Effector CD4-positive, alpha-beta T cell (primary cell): ENCODE measurements at regions not wholly inside any gene's neighbourhood (a gene's known extent, or its start where the extent isn't known, plus 50 kb on each side); places are given as distances from the start of the nearest gene placed in this dataset.

Experiments
- DNase-seq: peaks from one replicate; pipeline ENCODE4 v3.0.0-alpha.2; 2020

DNA sequence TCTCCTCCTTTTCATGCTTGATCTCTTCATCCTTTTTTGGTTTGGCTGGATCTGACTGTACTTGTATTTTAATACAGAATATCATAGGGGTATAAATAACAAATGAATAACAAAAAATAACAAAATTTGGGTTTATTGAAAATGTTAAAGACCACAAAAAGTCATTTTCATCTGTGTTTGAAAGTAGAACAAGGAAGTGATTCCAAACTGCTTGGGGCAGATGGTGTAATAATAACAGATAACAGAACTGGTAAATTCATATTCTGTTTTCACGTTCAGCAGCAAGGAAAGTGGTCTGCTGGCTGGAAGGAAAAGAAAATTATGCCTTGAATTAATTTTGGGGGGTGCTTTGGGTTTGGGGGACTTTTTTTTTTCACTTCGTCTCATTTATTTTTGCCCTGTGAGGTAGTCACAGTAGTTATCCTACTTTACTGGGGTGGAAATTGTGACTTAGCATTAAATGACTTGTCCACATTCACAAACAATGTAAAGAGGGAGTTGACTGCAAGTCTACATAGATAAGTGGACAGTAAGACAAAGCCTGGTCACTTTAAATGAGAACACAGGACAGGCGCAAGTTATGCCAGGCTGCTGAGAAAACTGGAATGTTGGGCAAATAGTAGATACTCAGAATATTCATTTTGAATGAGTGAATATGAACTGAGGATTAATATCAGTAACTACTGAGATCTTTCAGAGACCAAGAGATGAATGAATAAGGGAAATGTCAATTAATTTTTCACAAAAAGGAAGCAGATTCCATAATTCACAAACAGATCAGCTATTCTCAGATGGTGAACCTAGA, 193.9 kb upstream of the CITED2 start:
- no peak for DNase-seq

DNA sequence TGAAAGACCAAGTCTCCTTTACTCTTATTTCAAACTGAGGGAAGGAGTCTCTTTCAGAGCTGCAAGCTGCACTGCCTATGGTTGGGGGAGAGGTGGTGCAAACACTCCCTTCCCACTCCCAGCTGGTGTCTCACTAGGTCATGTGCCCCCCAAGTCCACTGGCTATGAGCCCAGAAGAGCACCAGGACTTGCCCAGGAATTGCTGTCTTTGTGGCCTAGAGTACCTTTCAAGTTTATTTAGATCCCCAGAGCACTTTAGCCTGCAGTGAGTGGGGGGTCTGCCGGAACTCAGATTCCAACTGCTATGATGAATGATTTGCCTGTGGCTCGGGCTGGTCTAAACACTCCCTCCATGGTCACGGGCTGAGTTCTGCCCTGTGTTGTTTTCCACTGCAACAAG, 192.6 kb upstream of the CITED2 start:
- DNase-seq: no peak

DNA sequence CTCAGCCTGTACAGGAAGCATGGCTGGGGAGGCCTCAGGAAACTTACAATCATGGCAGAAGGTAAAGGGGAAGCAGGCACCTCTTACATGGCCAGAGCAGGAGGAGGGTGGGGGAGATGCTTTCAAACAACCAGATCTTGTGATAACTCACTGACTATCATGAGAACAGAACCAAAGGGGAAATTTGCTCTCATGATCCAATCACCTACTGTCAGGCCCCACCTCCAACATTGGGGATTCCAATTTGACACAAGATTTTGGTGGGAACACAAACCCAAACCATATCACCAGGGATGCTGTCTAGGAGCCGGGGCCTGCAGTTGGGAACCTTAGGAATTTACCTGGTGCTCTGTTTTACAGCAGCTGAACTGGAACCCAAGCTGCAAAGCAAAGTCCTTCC, 191.1 kb upstream of the CITED2 start:
- no peak for DNase-seq

DNA sequence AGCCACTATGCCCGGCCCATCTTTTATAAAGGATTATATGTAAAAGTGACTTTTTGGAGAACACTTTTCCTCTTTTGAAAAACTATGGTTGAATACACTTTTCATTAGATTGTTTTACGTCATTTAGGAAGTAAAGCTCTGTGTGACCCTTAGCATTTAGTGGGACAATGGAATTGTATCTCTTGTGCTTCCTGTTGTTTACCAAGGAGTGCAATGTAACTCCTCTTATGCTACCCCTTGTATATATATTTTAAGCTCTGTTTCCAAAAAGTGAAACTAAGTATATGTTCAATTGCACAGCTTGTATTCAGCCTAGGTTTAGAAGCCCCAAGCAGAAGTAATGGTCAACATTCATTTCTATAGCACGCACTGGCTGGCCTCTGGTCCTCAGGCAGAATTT, 183.1 kb upstream of the CITED2 start:
- no peak for DNase-seq

DNA sequence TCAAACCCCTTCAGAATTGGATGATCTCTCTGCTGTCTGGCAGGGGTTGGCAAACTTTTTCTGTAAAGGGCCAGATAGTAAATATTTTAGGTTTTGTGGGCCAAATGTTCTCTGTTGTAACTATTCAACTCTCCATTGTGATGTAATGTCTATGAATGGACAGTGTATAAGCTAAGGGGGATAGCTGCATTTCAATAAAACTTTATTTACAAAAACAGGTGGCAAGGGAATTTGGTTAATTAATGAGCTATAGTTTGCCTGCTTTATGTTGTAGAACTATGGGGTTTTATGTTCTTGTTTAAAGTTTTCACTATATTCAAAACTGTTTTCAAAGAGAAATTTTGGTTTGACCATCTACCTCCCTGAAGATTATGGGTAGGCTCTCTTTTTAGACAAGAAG, 182.1 kb upstream of the CITED2 start:
- DNase-seq: no peak

DNA sequence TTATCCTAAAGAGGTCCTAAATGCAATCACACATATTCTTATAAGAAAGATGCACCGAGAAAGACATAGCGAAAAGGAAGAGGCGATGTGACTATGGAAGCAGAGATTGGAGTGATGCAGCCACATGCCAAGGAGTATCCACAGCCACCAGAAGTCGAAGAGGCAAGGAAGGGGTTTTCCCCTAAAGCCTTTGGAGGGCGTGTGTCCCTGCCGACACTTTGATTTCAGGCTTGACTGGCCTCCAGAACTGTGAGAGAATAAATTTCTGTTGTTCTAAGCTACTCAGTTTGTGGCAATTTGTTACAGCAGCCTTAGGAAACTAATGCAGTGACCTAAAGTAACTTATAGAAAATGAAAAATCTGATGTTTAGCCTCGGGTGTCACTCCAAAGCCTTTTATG, 179.5 kb upstream of the CITED2 start:
- no peak for DNase-seq

DNA sequence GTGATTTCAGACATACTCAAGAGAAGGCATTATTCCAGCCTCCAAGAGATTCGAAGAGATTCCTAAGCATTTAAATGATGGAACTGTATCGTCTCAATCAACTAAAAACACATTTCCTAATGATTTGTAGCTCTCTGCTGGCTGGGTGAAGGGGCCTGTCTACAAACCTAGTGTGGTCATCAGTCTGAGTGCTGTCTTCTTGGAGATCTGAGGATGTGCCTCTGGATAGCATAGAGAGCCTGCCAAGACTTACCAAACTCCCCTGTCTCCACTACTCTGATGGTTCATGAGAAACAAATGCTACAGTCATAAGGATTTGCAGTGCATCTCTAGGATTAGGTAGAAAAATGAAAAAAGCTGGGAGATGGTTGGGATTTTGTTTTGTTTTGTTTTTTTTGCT, 176.9 kb upstream of the CITED2 start:
- no peak for DNase-seq

DNA sequence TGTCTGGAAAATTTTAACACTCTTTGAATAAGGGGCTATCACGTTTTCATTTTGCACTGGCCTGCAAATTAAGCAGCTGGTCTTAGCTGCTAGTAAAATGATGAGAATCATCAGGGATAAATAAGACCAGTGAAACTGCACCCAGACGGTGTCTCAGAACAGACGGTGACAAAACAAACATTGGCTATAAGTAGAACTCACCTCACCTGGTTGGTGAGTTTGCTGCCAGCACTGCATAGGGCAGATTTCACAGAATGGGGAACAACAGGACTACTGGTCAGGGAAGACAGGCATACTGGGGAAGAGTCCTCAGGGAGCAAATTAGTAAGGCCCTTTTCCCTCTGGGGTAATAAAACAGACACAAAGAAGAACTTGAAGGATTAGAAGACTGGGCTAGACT, 175.9 kb upstream of the CITED2 start:
- no peak for DNase-seq

DNA sequence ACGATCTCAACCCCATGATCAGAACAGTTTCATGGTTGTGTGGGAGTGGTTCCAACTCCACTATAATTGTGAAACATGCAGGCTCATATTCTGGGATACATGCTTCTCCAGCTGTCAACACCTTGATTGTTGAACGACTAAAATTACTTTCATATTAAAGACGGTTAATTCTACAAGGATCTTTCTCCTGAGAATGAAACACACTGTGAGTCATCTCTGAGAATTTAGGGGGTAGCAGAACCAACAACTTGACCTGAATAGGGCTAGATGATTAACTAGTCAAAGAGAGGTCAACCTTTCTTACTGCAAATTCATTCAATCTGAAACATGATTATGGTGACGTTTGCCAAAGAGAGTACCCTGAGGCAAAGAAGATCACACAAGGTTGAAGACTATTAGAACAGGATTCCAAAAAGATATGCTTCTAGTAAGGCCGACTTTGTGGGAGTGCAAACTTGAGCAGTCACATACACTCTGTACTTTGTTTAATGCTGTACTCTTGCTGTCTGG, 175.2 kb upstream of the CITED2 start:
- DNase-seq: no peak

DNA sequence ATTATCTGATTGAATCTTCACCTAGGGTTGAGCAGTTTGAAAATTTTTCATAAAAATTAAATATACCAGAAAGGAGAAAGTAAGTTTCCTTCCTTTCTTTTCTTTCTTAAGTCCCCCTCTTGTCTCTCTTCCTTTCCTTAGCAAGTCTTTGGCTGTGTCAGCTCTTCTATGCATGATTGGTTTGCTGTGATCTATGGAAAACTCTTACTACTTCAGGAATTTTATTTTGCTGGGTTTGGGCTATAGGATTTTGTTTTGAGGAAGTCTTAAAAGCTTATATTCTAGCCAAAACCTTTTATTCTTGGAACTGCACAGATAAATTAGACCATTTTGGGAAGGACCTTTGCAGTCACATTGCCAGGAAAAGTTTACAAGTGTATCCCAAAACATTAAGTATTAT, 173.4 kb upstream of the CITED2 start:
- DNase-seq: no peak

DNA sequence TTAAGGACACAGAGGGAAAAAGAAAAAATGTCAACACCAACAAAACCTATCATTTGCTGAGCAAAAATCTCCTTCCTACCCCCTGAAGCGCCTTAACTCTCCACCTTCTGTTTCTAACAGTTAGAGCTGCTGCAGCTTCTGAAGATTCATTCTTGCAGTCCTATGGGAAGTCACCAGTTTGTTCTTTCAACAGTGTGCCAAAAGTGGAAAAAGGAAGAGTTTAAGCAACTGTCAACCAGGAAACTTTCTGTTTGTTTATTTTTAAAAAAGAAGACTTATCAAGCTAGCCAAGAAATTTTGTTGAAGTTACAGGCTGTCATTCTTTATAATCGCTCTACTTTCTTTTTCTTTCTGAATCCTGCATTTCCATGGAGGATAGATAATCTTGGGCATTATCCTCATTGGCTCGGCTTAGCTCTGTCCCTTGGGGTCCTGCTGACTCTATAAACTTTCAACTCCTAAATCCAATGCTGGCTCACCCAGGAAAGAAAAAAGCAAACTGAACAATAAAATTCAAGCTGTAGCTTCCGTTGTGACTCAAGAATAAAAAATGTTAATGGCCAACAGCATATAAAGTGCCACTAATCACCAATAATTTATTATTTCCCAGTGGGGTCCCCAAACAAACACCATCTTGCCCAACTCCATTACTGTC, 172.8 kb upstream of the CITED2 start:
- no peak for DNase-seq

DNA sequence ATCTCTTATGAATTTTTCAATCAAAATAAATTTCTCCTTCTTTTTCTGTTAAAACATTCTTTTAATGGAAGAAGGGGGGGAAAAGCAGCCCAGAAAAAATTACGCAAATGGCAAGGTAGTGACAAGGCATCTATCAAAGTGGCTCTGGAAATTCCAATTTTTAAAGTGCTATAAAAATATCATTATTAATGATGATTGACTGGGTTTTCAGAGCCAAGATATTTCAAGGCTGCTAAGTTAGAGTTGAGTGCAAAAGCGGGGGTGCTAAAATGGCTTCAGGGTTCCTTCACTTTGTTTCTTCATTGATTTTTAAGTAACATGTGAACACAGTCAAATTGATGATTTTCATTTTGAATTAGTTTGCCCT, 171.6 kb upstream of the CITED2 start:
- DNase-seq: no peak

DNA sequence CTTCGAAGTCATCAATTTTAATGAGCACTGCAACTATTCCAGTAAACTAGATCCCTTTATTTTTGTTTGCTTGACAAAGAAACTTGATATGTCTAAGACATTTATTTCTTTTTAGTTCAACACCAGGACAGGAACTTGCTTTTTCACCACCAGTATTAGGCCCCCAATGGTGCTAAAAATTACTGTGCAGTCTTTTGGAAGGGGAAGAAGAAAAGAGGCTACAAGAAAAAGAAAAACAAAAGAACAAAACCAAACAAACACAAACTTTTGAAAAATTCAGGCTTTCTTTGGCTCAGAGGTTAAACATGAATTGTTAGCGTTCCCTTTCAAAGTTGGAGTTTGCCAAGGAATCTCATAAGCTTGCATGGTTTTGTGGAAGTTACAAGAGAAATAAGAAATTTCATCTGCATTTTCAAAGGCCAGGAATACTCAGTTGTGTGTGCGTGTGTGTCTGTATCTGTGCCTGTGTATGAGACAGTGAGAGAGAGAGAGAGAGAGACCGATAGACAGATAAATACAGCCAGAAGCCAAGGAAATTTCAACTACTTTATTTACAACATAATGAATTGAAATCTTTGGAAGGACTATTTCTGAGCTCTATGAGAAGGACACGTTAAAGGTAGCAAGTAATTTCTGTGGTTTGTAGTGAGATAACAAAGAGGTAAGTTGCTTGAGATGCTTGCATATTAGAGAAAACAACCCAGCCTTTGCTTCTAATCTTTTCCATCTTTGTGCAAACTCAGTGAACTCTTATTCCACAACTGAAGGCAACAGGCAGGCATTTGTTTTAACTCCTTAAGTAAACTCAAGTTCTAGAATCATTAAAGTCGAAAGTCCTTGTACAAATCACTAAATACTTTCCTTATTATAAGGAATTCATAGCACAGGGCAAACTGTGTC, 171.0 kb upstream of the CITED2 start:
- no peak for DNase-seq

DNA sequence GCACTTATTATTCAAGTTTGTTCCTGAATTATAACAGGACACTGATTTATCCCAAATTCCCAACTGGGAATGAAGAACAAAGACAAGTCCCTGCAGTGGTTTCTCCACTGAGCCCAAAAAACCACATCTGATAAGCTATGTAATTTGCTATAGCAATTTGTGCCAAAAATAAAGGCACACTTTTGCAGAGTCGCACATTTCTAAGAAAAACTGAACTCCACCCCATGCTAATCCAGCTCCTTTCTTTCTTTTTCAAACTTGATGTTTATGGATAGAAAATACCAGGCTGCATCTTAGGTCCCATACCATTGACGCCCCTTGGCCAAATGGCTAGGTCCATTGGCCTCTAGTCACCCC, 170.2 kb upstream of the CITED2 start:
- DNase-seq: no peak

DNA sequence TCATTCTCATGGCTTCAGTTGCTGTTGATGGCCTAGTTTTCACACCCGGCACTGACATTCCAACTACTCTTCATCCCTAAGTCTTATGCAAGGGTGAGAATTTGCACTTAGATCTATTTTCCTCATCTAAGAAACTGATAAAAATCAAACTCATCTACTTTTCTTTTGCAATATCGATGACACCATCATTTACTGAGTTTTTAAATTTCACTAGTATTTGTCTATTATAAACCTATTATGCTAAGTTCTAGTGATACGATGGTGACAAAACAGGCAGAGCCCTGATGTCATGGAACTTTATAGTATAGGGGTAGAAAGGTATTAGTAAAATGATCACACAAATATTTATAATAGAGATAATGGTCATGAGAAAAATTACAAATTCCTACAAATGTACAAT, 167.9 kb upstream of the CITED2 start:
- no peak for DNase-seq

DNA sequence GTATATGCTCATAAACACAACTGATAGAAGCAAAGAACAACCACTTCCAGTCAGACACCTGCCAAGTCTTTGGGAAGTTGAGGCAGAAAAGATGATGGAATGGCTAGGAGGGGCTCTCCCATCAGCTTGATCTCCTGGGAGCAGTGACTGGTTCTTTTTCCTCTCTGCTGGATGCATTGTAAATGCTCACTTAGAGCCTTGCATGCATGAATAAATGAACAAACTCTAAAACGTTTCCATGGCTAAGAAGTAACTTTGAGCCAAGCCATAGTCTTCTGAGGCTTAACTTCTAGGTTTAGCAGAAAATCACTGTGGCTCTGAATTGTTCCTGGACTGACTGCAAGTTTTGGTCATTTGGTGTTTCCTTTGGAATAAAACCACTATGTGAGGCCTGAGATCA, 166.4 kb upstream of the CITED2 start:
- no peak for DNase-seq

DNA sequence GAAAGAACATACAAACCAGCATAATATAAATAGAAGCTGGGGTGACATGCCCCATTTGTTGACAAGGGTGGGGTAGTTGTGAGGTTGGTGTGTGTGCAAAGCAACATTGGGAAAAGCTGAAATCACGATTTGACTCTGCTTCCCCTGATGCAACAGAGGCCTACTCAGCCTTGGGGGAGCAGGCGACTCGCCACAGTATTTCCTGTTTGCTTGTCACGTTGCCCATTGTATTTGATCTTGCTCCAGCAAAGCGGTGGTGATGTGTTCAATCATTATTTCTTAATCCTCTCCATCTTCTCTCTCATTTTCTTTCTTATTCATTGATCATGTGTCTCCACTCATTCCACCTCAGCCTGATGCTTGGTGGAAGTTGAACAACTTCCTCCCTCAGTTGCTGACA, 165.8 kb upstream of the CITED2 start:
- peak; percentile 9 for DNase-seq

DNA sequence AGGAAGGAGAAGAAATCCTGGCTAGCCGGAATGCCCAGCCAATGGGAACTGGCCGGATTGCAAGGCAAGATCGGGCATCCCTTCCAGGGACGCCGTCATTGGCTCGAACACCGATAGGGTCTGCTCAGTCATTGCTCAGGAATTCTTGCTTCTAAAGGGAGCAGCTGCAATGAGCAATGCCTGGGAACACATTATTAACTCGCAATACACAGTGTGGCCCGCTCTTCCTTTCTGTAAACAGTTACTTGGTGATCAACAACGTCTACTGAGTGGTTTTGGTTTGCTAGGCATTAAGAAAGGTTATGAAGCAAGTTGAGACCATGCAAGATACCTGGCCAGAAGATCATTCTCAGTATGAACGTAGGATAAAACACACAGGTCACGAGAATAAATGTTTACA, 165.4 kb upstream of the CITED2 start:
- DNase-seq: no peak

DNA sequence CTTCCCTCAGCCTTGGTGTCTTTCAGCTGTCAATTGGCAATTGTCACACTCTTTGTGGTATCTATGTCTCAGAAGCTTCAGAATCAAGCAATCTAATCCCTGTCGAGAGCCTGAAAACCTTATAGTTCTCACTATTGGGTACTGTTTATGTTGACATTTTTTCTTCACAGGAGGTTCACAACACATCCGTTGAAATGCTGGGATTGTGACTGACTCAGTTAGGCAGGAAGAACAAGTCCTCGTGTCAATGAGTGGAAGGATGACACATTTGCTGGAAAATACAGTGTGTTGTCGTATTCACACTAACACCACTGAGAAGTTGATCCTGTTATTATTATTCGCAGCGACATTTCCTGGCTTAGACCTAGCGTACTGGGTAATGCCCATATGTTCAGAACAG, 163.9 kb upstream of the CITED2 start:
- DNase-seq: no peak

DNA sequence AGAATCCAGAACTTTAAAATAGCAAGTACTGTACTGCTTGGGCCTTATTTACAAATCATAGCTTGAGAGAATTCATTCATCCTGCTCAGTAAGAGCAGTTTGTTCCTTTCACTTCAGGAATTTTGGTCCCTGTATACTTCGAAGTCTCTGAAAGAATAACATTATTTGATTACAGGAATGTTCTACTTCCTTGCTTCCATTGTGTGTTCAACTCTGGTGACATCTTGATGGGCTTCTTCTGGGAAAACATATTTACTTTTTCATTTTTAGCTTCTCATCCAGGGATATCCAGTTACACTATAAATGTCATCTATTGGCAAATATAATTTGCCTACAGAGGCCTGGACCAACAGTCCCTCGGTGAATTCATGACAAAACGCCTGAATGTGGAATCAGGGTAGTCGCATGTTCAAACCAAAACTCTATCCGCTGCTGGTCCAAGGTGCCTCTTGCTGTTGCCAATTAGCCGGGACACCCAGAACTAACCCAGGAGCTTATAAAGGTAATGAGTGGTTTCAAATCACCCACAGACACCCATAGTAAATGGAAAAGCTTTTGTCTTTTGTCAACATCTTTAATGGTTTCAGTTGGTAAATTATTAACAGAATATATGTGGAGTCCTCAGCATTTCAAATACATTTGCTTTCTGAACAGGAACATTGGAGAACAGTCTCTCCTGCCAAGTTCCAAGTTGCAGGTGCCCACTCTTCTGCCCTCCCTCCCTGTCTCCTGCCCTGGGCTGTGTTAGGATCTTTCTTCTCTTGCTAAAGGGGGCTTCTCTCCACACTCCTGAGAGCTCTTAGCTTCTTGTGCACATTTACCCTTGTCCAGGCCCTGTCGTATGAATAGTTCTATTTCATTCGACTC, 162.5 kb upstream of the CITED2 start:
- DNase-seq: no peak

DNA sequence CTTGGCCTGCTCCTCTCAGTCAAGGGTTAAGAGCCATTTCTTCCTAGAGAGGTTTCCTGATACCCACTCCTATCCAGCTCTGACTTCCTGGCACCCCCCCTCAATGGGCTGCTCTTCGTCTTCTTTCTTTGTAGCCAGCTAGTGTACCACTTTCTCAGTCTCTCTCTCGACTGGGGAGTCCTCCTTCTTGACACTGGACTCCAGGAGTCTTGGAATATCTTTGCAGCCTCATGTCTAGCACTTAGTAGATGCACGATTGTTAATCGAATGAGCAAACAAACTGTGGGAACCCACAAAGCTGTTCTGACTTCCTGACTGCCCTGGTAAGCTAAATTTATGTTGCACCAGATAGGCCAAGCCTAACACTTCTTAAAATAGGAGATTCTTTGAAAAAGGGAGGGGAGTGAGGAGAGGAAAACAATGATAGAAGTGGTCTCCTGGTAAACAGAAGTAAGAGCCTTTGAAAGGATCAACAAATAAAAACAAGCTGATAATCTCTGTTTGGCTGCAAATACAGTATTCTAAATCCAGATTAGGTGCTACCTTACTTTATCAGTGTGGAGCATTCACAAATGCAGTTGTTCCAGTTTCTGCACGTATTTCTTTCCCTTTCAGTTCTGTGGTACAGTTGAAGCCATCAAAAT, 160.1 kb upstream of the CITED2 start:
- no peak for DNase-seq
